ENCODE measurements at regions not wholly inside any gene's neighbourhood (a gene's known extent, or its start where the extent isn't known, plus 50 kb on each side); places are given as distances from the start of the nearest gene placed in this dataset.
A peak's percentile ranks its signal among the peaks of the same experiment; 100 is the strongest.
"Not testable (repeated sequence)": the region's sequence is repeated elsewhere in the genome, so short reads cannot be mapped to it uniquely, and the experiment has no call there.

- no peak for DNase-seq
- H3K4me3 ChIP-seq, result no peak overlapping the region
- H3K4me1 ChIP-seq, result no peaks in the 10 kb centered on the region
- WGBS, 5 donors, result 80 to 91% (median 89%) methylated on average over 2 of the region's 2 CpGs
- TF ChIP-seq CTCF (IDR thresholded peaks at IDR 0.05), result no peak
- H3K36me3 ChIP-seq, result no peaks in the 10 kb centered on the region
- H3K9me3 ChIP-seq, result no peaks in the 10 kb centered on the region
- H3K27me3 ChIP-seq, result no peaks in the 10 kb centered on the region
- intact Hi-C loops (cut with DNase I; ENCODE audit: low total_unique reads), result no loop called here
- no peak overlapping the region for H3K27ac ChIP-seq
Observed at GRCh38 chr1:83318366-83318765, 680.6 kb downstream of the TTLL7 start.

GRCh38 chr1:83315446-83315845 lies 683.5 kb downstream of the TTLL7 start:
- WGBS, 5 donors, result 45 to 78% (median 63%) methylated on average over 1 of the region's 1 CpG; no CpG with 5 or more reads in 1 of the 5 donors
- H3K4me3 ChIP-seq; DNase-seq; intact Hi-C loops (cut with DNase I; ENCODE audit: low total_unique reads); H3K27me3 ChIP-seq; H3K9me3 ChIP-seq; H3K36me3 ChIP-seq; H3K4me1 ChIP-seq; H3K27ac ChIP-seq: not testable (repeated sequence)

DNA sequence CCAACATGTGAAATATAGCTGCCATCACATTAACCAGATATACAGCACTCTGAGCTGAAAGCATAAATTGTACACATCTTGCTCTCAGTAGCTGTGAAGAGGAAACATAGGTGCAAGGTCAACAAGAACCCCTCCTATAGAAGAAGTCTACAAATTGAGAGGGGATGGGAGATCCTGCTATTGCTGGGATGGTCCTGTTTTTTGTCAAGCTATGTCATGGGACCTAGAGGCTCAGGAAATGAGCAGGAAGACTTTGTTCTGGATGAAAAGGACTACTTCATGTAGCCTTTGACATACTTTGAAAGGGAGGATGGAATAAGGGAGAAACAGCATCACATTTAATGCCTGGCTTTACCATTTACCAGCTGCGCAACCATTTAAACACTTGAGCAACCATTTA lies 688.8 kb downstream of the TTLL7 start:
- peak in 1 of 2 donors; percentile 9 for DNase-seq
- H3K9me3 ChIP-seq; H3K4me1 ChIP-seq; H3K36me3 ChIP-seq; H3K4me3 ChIP-seq; H3K27me3 ChIP-seq; intact Hi-C loops (cut with DNase I; ENCODE audit: low total_unique reads); H3K27ac ChIP-seq: not testable (repeated sequence)
- 97 to 100% (median 100%) methylated on average over 1 of the region's 1 CpG for WGBS, 5 donors

DNA sequence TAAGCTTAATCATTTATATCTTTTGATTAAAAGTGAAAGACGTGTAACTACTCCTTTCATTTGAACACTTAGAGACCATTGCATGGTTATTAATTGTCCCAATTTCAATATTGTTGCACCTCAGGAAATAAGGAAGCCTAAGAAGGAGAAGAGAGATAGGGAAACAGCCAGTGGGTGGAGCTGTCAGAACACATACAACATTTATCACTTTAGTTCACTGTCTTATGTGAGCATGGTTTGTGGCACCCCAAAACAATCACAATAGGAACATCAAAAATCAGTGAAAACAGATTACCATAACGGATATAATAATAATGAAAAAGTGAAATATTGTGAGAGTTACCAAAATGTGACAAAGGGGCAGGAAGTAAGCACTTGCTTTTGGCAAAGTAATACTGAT lies 689.9 kb downstream of the TTLL7 start:
- WGBS, 5 donors, result 72 to 90% (median 75%) methylated on average over 2 of the region's 2 CpGs
- H3K27ac ChIP-seq; H3K36me3 ChIP-seq; H3K4me3 ChIP-seq; H3K27me3 ChIP-seq; intact Hi-C loops (cut with DNase I; ENCODE audit: low total_unique reads); H3K9me3 ChIP-seq; H3K4me1 ChIP-seq; DNase-seq: not testable (repeated sequence)

GRCh38 chr1:83306811-83307210 lies 692.1 kb downstream of the TTLL7 start:
- intact Hi-C loops (cut with DNase I; ENCODE audit: low total_unique reads); DNase-seq; H3K9me3 ChIP-seq; H3K27me3 ChIP-seq; H3K36me3 ChIP-seq; H3K4me3 ChIP-seq; H3K4me1 ChIP-seq; H3K27ac ChIP-seq: not testable (repeated sequence)
- WGBS, 5 donors, result 54 to 91% (median 85%) methylated on average over 2 of the region's 2 CpGs

- H3K9me3 ChIP-seq; H3K27me3 ChIP-seq; H3K4me3 ChIP-seq; intact Hi-C loops (cut with DNase I; ENCODE audit: low total_unique reads); DNase-seq; H3K4me1 ChIP-seq; H3K27ac ChIP-seq; H3K36me3 ChIP-seq: not testable (repeated sequence)
- 74 to 91% (median 86%) methylated on average over 1 of the region's 1 CpG for WGBS, 5 donors
Observed at GRCh38 chr1:83295594-83295993, 703.3 kb downstream of the TTLL7 start.

GRCh38 chr1:83287391-83287790 lies 711.5 kb downstream of the TTLL7 start:
- DNase-seq; intact Hi-C loops (cut with DNase I; ENCODE audit: low total_unique reads); H3K9me3 ChIP-seq: not testable (repeated sequence)

DNA sequence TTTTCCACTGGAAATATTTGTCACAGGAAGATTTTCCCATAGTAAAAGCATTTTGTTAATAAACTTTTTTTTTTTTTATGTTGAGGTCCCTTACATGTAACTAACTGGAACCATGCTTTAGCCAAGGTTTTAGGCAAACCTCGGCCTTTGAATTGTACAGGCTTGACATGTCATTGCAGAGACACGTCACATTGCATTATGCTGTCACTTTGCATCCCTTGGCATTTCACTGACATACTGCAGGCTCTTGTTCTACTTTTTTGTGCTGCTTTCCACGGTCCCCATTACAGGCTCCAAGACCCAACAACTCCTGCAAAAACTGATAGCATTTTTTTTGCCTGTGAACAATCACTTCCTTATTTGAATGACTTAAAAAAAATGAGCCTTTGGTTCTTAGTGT lies 724.3 kb downstream of the TTLL7 start:
- WGBS, 5 donors, result 52 to 84% (median 54%) methylated on average over 3 of the region's 3 CpGs
- DNase-seq; intact Hi-C loops (cut with DNase I; ENCODE audit: low total_unique reads); H3K27me3 ChIP-seq; H3K36me3 ChIP-seq; H3K4me3 ChIP-seq; H3K9me3 ChIP-seq; H3K4me1 ChIP-seq; H3K27ac ChIP-seq: not testable (repeated sequence)

More at GRCh38 chr1:83287391-83287790, 711.5 kb downstream of the TTLL7 start:
- WGBS, 5 donors, result 87 to 96% (median 93%) methylated on average over 1 of the region's 1 CpG
- H3K4me3 ChIP-seq, H3K27ac ChIP-seq, H3K36me3 ChIP-seq, H3K27me3 ChIP-seq, H3K4me1 ChIP-seq: not testable (repeated sequence)

GRCh38 chr1:83272484-83272883 lies 726.4 kb downstream of the TTLL7 start:
- 23 to 64% (median 37%) methylated on average over 1 of the region's 1 CpG for WGBS, 5 donors

DNA sequence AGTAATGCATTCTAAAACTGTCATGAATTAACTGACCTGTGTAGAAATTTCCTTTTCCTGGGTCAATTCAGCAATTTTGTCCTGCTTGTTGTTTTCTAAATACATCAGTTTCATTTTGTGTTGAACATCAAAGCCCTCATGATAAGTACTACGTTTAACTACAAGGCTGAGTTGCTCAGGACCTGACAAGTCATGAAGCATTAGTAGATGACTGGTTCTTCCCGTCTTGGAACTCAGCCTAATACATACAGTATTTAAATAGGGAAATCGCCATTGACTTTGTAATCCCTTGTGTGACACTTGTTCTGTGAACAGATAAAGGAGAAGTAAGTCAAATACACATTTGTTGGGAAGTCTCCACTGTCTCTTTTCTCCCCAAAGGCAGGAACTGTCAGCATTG lies 727.1 kb downstream of the TTLL7 start:
- H3K4me3 ChIP-seq; intact Hi-C loops (cut with DNase I; ENCODE audit: low total_unique reads); H3K9me3 ChIP-seq; H3K27me3 ChIP-seq; H3K4me1 ChIP-seq; H3K36me3 ChIP-seq; H3K27ac ChIP-seq: not testable (repeated sequence)
- WGBS, 5 donors, result 30 to 50% (median 36%) methylated on average over 3 of the region's 3 CpGs
- peak in 1 of 2 donors; percentile 5 for DNase-seq

More at GRCh38 chr1:83272484-83272883, 726.4 kb downstream of the TTLL7 start:
- H3K9me3 ChIP-seq; H3K36me3 ChIP-seq; intact Hi-C loops (cut with DNase I; ENCODE audit: low total_unique reads); H3K27ac ChIP-seq; H3K27me3 ChIP-seq; H3K4me1 ChIP-seq; DNase-seq; H3K4me3 ChIP-seq: not testable (repeated sequence)

GRCh38 chr1:83270801-83271200 lies 728.1 kb downstream of the TTLL7 start:
- H3K4me3 ChIP-seq; H3K9me3 ChIP-seq; H3K27me3 ChIP-seq; H3K4me1 ChIP-seq; DNase-seq; H3K36me3 ChIP-seq; H3K27ac ChIP-seq; intact Hi-C loops (cut with DNase I; ENCODE audit: low total_unique reads): not testable (repeated sequence)
- WGBS, 5 donors, result 63 to 75% methylated on average over 1 of the region's 1 CpG; no CpG with 5 or more reads in 3 of the 5 donors

GRCh38 chr1:83263808-83264207 lies 735.1 kb downstream of the TTLL7 start:
- H3K27me3 ChIP-seq; DNase-seq; H3K9me3 ChIP-seq; intact Hi-C loops (cut with DNase I; ENCODE audit: low total_unique reads); H3K4me1 ChIP-seq; H3K36me3 ChIP-seq; H3K4me3 ChIP-seq; H3K27ac ChIP-seq: not testable (repeated sequence)
- WGBS, 5 donors, result 89 to 100% (median 96%) methylated on average over 9 to 14 of the region's 14 CpGs

Measured in stomach (tissue), 8 donors.